ENCODE measurements at regions not wholly inside any gene's neighbourhood (a gene's known extent, or its start where the extent isn't known, plus 50 kb on each side); places are given as distances from the start of the nearest gene placed in this dataset.
"Not testable (repeated sequence)": the region's sequence is repeated elsewhere in the genome, so short reads cannot be mapped to it uniquely, and the experiment has no call there.

- H3K9me3 ChIP-seq; H3K27ac ChIP-seq; H3K36me3 ChIP-seq (ENCODE audit: insufficient read depth in 1 of 2, low read depth in 1 of 2); H3K27me3 ChIP-seq (ENCODE audit: insufficient read depth in 3 of 3, low read length in 2 of 3); DNase-seq; ATAC-seq; H3K4me1 ChIP-seq; intact Hi-C loops (cut with DNase I); H3K4me3 ChIP-seq: not testable (repeated sequence)
- WGBS, 3 donors, result 96 to 98% (median 98%) methylated on average over 18 to 23 of the region's 30 CpGs
Measured at GRCh38 chr5:99410386-99410785, 481.6 kb upstream of the CHD1 start.

GRCh38 chr5:99404764-99405302, 476.0 kb upstream of the CHD1 start:
- H3K27ac ChIP-seq; DNase-seq; intact Hi-C loops (cut with DNase I); H3K4me1 ChIP-seq; H3K36me3 ChIP-seq (ENCODE audit: insufficient read depth in 1 of 2, low read depth in 1 of 2); ATAC-seq; H3K9me3 ChIP-seq; H3K27me3 ChIP-seq (ENCODE audit: insufficient read depth in 3 of 3, low read length in 2 of 3); H3K4me3 ChIP-seq: not testable (repeated sequence)
- WGBS, 3 donors, result 92 to 98% (median 93%) methylated on average over 2 to 3 of the region's 3 CpGs

GRCh38 chr5:99400571-99400970, 471.8 kb upstream of the CHD1 start:
- DNase-seq; H3K4me1 ChIP-seq; intact Hi-C loops (cut with DNase I); H3K9me3 ChIP-seq; H3K36me3 ChIP-seq (ENCODE audit: insufficient read depth in 1 of 2, low read depth in 1 of 2); ATAC-seq; H3K27ac ChIP-seq; H3K4me3 ChIP-seq; H3K27me3 ChIP-seq (ENCODE audit: insufficient read depth in 3 of 3, low read length in 2 of 3): not testable (repeated sequence)
- WGBS, 3 donors, result 96 to 100% (median 100%) methylated on average over 1 of the region's 1 CpG

- TF ChIP-seq CTCF (IDR thresholded peaks at IDR 0.05), result no peak
- intact Hi-C loops (cut with DNase I), result no loop called here
- no peak for ATAC-seq
Measured at GRCh38 chr5:99398976-99399375, 470.2 kb upstream of the CHD1 start.

GRCh38 chr5:99386406-99387077, 457.7 kb upstream of the CHD1 start:
- Histone ChIP-seq H3K27me3 (ENCODE audit: insufficient read depth in 3 of 3, low read length in 2 of 3) (no peaks in the 10 kb centered on the region), H3K4me3 (no peak overlapping the region), H3K36me3 (ENCODE audit: insufficient read depth in 1 of 2, low read depth in 1 of 2) (no peaks in the 10 kb centered on the region), H3K4me1 (no peaks in the 10 kb centered on the region), H3K27ac (no peak overlapping the region), H3K9me3 (peaks cover 14% of the 10 kb centered on the region)
- no peak for TF ChIP-seq CTCF (IDR thresholded peaks at IDR 0.05)
- ATAC-seq, result no peak
- DNase-seq, result no peak
- intact Hi-C loops (cut with DNase I), result no loop called here
- WGBS, 3 donors, result 73 to 88% (median 84%) methylated on average over 1 of the region's 1 CpG

More at GRCh38 chr5:99398976-99399375, 470.2 kb upstream of the CHD1 start:
- Histone ChIP-seq H3K4me1 (no peaks in the 10 kb centered on the region), H3K27me3 (ENCODE audit: insufficient read depth in 3 of 3, low read length in 2 of 3) (no peaks in the 10 kb centered on the region), H3K9me3 (peaks cover 3% of the 10 kb centered on the region), H3K4me3 (no peak overlapping the region), H3K27ac (no peak overlapping the region), H3K36me3 (ENCODE audit: insufficient read depth in 1 of 2, low read depth in 1 of 2) (no peaks in the 10 kb centered on the region)
- DNase-seq, result no peak

GRCh38 chr5:99379187-99379586, 450.4 kb upstream of the CHD1 start:
- H3K27me3 ChIP-seq (ENCODE audit: insufficient read depth in 3 of 3, low read length in 2 of 3), result no peaks in the 10 kb centered on the region

More at GRCh38 chr5:99379187-99379586, 450.4 kb upstream of the CHD1 start:
- Histone ChIP-seq H3K9me3 (peaks cover 11% of the 10 kb centered on the region), H3K27ac (no peak overlapping the region), H3K4me1 (no peaks in the 10 kb centered on the region), H3K36me3 (ENCODE audit: insufficient read depth in 1 of 2, low read depth in 1 of 2) (no peaks in the 10 kb centered on the region), H3K4me3 (no peak overlapping the region)
- ATAC-seq (no peak), DNase-seq (no peak)
- intact Hi-C loops (cut with DNase I), result no loop called here
- TF ChIP-seq CTCF (IDR thresholded peaks at IDR 0.05), result no peak
- WGBS, 3 donors, result 73 to 77% (median 74%) methylated on average over 4 of the region's 4 CpGs
